Caki2 (cell line): ENCODE measurements at regions not wholly inside any gene's neighbourhood (a gene's known extent, or its start where the extent isn't known, plus 50 kb on each side); places are given as distances from the start of the nearest gene placed in this dataset.

ENCODE experiments used
- DNase-seq: peaks from one replicate; pipeline ENCODE4 v3.0.0-alpha.2; 2015; ENCODE audit warnings: low read depth
- in situ Hi-C: cut with HindIII; loops from 2 replicates; pipeline ENCODE4 v1.10.0; 2016; ENCODE audit warnings: low sequenced_read_pairs, low pct_unique_long_range_greater_than_20kb, mixed read lengths

- in situ Hi-C loops, result no loop called here
Observed at GRCh38 chr15:62561059-62561519, 396.0 kb upstream of the C2CD4B start.

DNA sequence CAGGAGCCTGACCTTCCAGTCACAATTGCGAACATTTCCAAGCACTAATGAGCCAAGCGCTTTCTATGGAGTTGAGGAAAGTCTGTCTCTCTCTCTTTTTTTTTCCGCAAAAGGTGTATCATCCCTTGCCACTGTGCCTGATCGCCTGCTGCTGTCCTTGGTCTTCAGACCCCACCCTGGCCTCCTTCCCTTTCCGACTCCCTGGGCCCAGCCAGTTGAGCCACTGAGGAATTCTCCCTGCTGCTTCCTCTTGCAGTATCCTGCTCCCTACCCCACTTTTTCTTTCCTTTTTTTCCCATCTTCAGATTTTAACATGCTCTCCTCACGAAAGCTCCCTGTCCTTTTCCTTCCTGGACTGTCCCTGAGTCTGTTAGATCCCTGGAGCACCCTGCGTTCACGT lies 396.5 kb upstream of the C2CD4B start:
- in situ Hi-C loops, result no loop called here
- no peak for DNase-seq

More at GRCh38 chr15:62561059-62561519, 396.0 kb upstream of the C2CD4B start:
- peak; percentile 18 for DNase-seq

- in situ Hi-C loops, result no loop called here
- no peak for DNase-seq
Observed at GRCh38 chr15:62564886-62565633, 400.0 kb upstream of the C2CD4B start.

DNA sequence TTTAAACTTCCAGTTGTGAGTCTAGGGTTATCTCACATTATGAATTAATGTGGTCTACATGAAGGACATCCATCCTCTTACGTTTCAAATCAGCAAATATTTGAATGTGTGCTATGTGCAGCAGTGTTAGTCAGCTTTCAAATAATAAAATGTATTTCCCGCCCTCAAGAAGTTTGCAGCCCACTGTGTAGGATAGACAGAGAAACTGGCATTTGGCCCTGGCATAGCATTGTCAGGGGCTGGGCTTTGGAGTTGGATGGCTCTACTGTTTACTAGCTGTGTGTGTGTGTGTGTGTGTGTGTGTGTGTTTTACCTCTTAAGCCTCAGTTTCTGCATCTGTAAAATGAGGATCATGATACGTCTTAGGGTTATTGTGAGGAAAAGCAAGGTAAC lies 400.5 kb upstream of the C2CD4B start:
- in situ Hi-C loops, result no loop called here
- no peak for DNase-seq

GRCh38 chr15:62566248-62566647 lies 401.2 kb upstream of the C2CD4B start:
- in situ Hi-C loops, result no loop called here
- DNase-seq, result no peak

DNA sequence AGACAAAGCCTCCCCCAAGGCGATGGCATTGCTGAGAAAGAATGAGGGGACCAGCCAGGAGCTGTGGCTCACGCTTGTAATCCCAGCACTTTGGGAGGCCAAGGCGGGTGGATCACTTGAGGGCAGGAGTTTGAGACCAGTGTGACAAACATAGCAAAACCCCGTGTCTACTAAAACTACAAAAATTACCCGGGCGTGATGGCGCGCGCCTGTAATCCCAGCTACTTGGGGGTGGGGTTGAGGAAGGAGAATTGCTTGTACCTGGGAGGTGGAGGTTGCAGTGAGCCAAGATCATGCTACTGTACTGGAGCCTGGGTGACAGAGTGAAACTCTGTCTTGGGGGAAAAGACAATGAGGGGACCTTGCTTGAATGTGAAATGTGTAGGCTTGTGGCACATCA lies 402.4 kb upstream of the C2CD4B start:
- in situ Hi-C loops, result no loop called here

GRCh38 chr15:62568004-62568403 lies 402.9 kb upstream of the C2CD4B start:
- in situ Hi-C loops, result no loop called here
- DNase-seq, result no peak

More for the DNA sequence above, 402.4 kb upstream of the C2CD4B start:
- no peak for DNase-seq

GRCh38 chr15:62568702-62569101 lies 403.6 kb upstream of the C2CD4B start:
- in situ Hi-C loops, result no loop called here
- no peak for DNase-seq

GRCh38 chr15:62569460-62570404 lies 404.6 kb upstream of the C2CD4B start:
- DNase-seq, result peak; percentile 96
- in situ Hi-C loops, result no loop called here

- no peak for DNase-seq
- in situ Hi-C loops, result no loop called here
Observed at GRCh38 chr15:62570405-62570783, 405.3 kb upstream of the C2CD4B start.

- peak; percentile 52 for DNase-seq
- in situ Hi-C loops, result no loop called here
Observed at GRCh38 chr15:62571072-62571471, 406.0 kb upstream of the C2CD4B start.

GRCh38 chr15:62572797-62573196 lies 407.7 kb upstream of the C2CD4B start:
- no peak for DNase-seq
- in situ Hi-C loops, result no loop called here

GRCh38 chr15:62573876-62574275 lies 408.8 kb upstream of the C2CD4B start:
- no peak for DNase-seq
- in situ Hi-C loops, result no loop called here

DNA sequence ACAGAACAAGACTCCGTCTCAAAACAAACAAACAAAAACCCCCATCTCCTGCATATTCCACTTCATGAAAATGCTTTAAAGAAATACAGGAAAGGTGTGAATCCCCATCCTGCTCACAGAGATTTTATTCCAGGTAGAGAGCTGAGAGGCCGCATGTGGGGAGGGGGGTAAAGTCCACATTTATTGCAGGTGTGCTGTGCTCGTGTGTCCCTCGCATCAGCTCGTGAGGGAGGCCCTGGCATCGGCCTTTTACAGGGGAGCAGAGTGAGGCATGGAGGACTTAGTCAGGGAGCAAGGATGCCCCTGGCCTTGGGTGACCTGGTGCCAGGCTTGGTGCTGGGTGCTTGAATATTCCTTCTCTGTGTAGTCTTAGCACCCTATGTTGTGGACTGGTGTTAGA lies 413.5 kb upstream of the C2CD4B start:
- in situ Hi-C loops, result no loop called here
- no peak for DNase-seq

DNA sequence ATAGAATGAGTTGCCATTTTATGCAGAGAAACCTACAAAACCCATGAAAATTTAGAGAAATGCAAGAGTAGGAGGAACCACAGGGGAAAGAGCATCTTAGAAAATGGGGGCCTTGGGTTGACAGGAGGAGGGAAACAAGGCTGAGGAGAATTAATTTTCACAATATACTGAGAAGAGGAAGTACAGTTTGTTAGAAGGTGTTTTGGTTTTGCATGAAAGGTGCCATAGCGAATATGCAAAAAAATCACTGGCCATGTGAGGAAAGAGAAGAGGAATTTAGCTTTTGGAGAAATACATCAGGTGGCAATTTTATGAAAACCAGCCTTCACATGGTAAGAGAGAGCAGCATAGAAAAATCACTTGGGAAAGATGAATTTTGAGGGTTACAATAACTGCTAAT lies 413.9 kb upstream of the C2CD4B start:
- in situ Hi-C loops, result no loop called here
- no peak for DNase-seq

- in situ Hi-C loops, result no loop called here
- DNase-seq, result no peak
Observed at GRCh38 chr15:62579842-62580241, 414.8 kb upstream of the C2CD4B start.

DNA sequence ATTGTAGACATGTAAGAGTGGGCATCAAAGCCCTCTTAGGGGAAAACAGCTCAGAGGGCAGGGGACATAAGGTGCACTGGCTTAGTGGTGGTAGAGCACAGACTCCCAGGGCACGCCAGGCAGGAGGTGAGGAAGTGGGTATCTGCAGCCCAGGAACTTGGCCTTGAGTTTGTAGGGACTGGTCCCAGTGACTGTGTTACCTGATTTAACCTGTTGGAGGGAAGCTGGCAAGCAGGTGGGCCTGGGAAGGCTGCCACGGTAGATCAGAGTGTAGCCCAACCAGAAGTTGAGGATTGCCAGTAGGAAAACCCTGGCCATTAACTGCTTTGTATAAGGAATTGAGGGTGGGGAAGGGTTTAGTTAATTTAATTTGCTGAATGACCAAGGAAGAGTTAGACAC lies 417.5 kb upstream of the C2CD4B start:
- no peak for DNase-seq
- in situ Hi-C loops, result no loop called here

DNA sequence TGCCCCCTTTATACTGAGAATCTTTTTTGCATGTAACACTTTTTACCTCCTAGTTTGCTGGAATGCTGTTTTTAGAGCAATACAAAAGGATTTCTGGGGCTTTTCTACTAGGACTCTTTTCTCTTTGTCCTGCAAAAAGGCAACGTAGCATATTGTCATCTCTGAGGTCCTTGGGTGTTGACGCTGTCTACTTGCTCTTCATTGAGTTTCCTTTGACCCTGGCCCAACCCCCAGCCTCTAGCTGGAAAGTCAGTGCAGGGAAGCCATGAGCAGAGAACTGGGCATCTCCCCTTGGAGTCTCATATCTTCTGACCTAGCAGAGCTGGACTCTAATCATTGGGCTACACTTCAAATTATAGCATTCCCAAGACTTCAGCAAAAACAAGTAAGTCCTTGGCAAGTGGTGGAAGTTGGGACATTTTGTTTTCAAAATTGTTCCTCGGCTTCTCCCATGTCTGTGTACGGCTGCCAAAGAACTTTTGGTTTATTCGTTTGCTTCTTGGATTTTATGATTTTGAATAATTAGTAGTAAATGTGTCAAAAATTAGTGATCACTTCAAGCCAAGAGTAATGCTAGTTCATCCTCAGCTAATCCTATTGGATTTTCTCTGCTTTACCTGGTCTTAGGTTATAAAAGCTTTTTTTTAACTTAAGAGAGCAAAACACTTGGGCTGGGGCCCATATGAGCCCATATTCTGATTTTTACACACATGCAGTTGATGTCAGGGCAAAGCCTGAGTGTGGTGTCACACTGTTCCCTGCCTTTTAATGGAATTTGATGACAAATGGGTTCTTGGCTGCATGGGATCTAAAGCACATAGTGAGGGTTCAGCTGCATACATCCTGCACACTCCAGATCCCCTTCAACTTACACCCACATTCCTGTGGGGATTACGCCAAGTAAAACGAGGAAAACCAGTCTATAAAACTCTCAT lies 419.5 kb upstream of the C2CD4B start:
- DNase-seq, result no peak
- in situ Hi-C loops, result no loop called here
